ENCODE measurements at regions not wholly inside any gene's neighbourhood (a gene's known extent, or its start where the extent isn't known, plus 50 kb on each side); places are given as distances from the start of the nearest gene placed in this dataset.

DNA sequence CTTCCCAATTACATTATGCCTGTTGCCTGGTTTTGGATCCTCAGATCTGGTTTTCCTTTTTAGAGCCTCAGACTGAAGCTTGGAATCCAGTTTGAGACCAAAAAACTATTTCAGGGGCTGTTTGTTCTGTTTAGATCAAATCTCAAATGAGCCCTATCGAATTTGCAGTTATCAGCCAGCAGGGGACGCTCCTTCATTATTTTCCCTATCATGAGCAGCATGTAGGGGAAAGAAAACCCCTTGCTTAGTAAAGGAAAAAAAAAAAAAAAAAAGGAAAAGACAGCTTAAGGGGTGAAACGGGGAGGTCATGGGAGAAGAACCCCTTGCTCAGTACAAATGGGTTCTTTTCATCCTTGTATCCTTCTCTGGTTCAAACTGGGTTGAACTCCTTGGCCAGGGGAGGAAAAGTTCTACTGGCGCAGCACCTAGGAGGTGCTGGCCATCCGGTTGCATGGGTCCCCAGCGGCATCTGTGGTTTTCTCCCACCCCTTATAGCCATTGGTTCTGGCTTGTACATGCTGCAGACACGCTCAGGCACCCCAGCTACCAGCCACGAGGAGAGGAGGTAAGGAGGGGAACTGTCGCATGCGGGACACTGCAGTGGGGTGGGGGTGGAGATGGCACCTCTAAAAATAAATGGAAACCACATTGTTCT lies 1375.1 kb upstream of the ALCAM start:
- TF ChIP-seq ZFP30 (CRISPR knock-in tag; IDR thresholded peaks at IDR 0.05) (no peak), TOX (CRISPR knock-in tag; IDR thresholded peaks at IDR 0.05; ENCODE audit: borderline replicate concordance) (no peak), OSR1 (CRISPR knock-in tag; IDR thresholded peaks at IDR 0.05) (no peak), ISL1 (CRISPR knock-in tag; IDR thresholded peaks at IDR 0.05) (no peak), ZNF8 (CRISPR knock-in tag; IDR thresholded peaks at IDR 0.05) (no peak), SNAI2 (CRISPR knock-in tag; IDR thresholded peaks at IDR 0.05) (no peak), ZFP3 (CRISPR knock-in tag; IDR thresholded peaks at IDR 0.05) (no peak)
- TF ChIP-seq, protein P1, sequence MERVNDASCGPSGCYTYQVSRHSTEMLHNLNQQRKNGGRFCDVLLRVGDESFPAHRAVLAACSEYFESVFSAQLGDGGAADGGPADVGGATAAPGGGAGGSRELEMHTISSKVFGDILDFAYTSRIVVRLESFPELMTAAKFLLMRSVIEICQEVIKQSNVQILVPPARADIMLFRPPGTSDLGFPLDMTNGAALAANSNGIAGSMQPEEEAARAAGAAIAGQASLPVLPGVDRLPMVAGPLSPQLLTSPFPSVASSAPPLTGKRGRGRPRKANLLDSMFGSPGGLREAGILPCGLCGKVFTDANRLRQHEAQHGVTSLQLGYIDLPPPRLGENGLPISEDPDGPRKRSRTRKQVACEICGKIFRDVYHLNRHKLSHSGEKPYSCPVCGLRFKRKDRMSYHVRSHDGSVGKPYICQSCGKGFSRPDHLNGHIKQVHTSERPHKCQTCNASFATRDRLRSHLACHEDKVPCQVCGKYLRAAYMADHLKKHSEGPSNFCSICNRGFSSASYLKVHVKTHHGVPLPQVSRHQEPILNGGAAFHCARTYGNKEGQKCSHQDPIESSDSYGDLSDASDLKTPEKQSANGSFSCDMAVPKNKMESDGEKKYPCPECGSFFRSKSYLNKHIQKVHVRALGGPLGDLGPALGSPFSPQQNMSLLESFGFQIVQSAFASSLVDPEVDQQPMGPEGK (CRISPR knock-in tag; IDR thresholded peaks at IDR 0.05; ENCODE audit: borderline replicate concordance): no peak
